ENCODE measurements at regions not wholly inside any gene's neighbourhood (a gene's known extent, or its start where the extent isn't known, plus 50 kb on each side); places are given as distances from the start of the nearest gene placed in this dataset.
A peak's percentile ranks its signal among the peaks of the same experiment; 100 is the strongest.

DNA sequence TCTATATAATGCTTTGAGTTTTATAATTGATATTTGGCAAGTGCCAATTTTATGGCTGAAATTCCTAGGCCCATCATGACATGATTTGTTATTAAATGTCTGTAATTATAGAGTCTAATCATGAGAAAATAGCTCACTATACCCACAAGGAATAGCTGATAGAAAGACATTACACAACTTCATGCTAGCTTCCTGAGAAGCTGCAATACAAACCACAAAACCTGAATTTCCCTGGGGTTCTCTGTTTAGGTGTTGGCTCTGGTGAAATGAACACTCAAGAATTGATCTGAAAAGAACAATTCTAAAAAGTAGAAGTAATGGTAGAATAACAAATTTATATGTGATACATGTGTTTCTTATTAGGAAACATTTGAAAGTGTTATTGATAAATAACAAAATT, 169.6 kb downstream of the GASK1B start:
- H3K36me3 Mint-ChIP-seq (ENCODE audit: low read depth), result no peaks in the 10 kb centered on the region
- peaks cover 33% of the 10 kb centered on the region for H3K4me1 Mint-ChIP-seq
- no peaks in the 10 kb centered on the region for H3K27me3 Mint-ChIP-seq (ENCODE audit: low read depth)
- DNase-seq (ENCODE audit: low read depth, low spot score), result no peak
- H3K4me3 Mint-ChIP-seq, result no peak overlapping the region
- H3K27ac Mint-ChIP-seq (ENCODE audit: unreplicated experiment), result no peak overlapping the region
- peaks cover 6% of the 10 kb centered on the region for H3K9me3 Mint-ChIP-seq
- TF ChIP-seq CTCF (conservative IDR thresholded peaks at IDR 0.05), result no peak

DNA sequence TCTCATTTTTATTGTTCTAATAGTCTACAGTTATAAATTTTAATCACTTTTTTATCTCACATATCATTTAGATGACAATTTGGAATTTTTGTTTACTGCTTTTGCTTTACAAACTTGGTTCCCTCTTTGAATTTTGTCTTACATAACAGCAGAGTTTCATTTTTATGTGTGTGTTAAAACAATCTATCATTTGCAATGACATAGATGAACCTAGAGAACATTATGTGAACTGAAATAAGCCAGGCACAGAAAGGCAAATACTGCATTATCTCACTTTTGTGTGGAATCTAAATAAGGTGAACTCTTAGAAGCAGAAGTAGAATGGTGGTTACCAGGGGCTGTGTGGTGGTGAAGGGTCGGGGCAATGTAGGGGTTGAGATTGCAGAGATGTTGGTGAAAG, 170.7 kb downstream of the GASK1B start:
- Mint-ChIP-seq H3K27me3 (ENCODE audit: low read depth) (no peaks in the 10 kb centered on the region), H3K4me3 (no peak overlapping the region), H3K4me1 (peaks cover 30% of the 10 kb centered on the region), H3K27ac (ENCODE audit: unreplicated experiment) (no peak overlapping the region), H3K9me3 (peaks cover 6% of the 10 kb centered on the region), H3K36me3 (ENCODE audit: low read depth) (no peaks in the 10 kb centered on the region)
- TF ChIP-seq CTCF (conservative IDR thresholded peaks at IDR 0.05), result no peak
- DNase-seq (ENCODE audit: low read depth, low spot score), result no peak

GRCh38 chr4:158001756-158002155, 171.1 kb downstream of the GASK1B start:
- DNase-seq (ENCODE audit: low read depth, low spot score), result no peak
- Mint-ChIP-seq H3K27me3 (ENCODE audit: low read depth) (no peaks in the 10 kb centered on the region), H3K9me3 (peaks cover 6% of the 10 kb centered on the region), H3K4me1 (peaks cover 30% of the 10 kb centered on the region), H3K36me3 (ENCODE audit: low read depth) (no peaks in the 10 kb centered on the region), H3K27ac (ENCODE audit: unreplicated experiment) (no peak overlapping the region), H3K4me3 (no peak overlapping the region)
- TF ChIP-seq CTCF (conservative IDR thresholded peaks at IDR 0.05), result no peak

DNA sequence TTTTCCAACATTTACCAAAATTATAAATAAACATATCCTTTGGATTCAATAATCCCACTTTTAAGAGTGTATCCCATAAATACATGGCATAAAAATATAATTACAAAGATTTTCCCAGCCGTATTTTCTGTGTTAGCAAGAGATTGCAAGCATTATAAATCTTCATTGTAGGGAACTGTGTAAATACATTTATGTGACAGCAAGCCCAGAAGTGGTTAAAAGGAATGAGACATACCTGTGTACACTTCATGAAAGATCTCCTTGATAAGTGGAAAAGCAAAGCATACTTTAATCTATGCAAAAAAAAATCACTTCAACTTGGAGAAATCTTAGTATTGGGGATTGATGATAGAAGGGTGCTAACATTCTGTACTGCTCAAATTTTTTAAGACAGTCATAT, 173.1 kb downstream of the GASK1B start:
- TF ChIP-seq CTCF (conservative IDR thresholded peaks at IDR 0.05), result no peak
- DNase-seq (ENCODE audit: low read depth, low spot score), result no peak
- peaks cover 36% of the 10 kb centered on the region for H3K4me1 Mint-ChIP-seq
- peaks cover 6% of the 10 kb centered on the region for H3K9me3 Mint-ChIP-seq
- no peaks in the 10 kb centered on the region for H3K36me3 Mint-ChIP-seq (ENCODE audit: low read depth)
- no peaks in the 10 kb centered on the region for H3K27me3 Mint-ChIP-seq (ENCODE audit: low read depth)
- no peak overlapping the region for H3K4me3 Mint-ChIP-seq
- no peak overlapping the region for H3K27ac Mint-ChIP-seq (ENCODE audit: unreplicated experiment)

GRCh38 chr4:157997296-157997695, 175.5 kb downstream of the GASK1B start:
- Mint-ChIP-seq H3K27me3 (ENCODE audit: low read depth) (no peaks in the 10 kb centered on the region), H3K4me3 (no peak overlapping the region), H3K4me1 (peaks cover 44% of the 10 kb centered on the region), H3K27ac (ENCODE audit: unreplicated experiment) (peak overlapping the region; percentile 45), H3K36me3 (ENCODE audit: low read depth) (no peaks in the 10 kb centered on the region), H3K9me3 (peaks cover 6% of the 10 kb centered on the region)
- no peak for TF ChIP-seq CTCF (conservative IDR thresholded peaks at IDR 0.05)
- DNase-seq (ENCODE audit: low read depth, low spot score), result no peak
